PC-3 (cell line): ENCODE measurements at regions not wholly inside any gene's neighbourhood (a gene's known extent, or its start where the extent isn't known, plus 50 kb on each side); places are given as distances from the start of the nearest gene placed in this dataset.
A peak's percentile ranks its signal among the peaks of the same experiment; 100 is the strongest.

Source experiments
- ATAC-seq: fragments of 200-7000 bp; cut with Tn5 transposase; 2 replicates; pipeline ENCODE4 v1.9.1; 2020; ENCODE audit warnings: mild to moderate bottlenecking, moderate library complexity
- BruUV-seq: library from RNA; stranded (reverse); fragments of 400-500 nt; replicated peaks from 2 replicates; lab custom pipeline; 2021; lab: Mats Ljungman, UMichigan
- CTCF ChIA-PET: fragments of 300-600 bp; sonication (Branson Sonifier 250); formaldehyde crosslinking; loops from one replicate; lab custom pipeline; 2022; ENCODE audit warnings: antibody characterized with exemption; lab: Charles Lee
- POLR2A ChIA-PET: fragments of 300-600 bp; sonication (Branson Sonifier 250); formaldehyde crosslinking; loops from one replicate; lab custom pipeline; 2022; ENCODE audit warnings: antibody characterized with exemption; ENCODE audit not compliant: unreplicated experiment; lab: Charles Lee
- DNase-seq: peaks from one replicate; pipeline ENCODE4 v3.0.0-alpha.2; 2015
- H2AFZ ChIP-seq: fragments of 300-600 bp; sonication (generic); 2 replicates; pipeline ENCODE4 v1.6.0; 2016; ENCODE audit warnings: antibody characterized with exemption, low read length
- H3F3A ChIP-seq: fragments of 300-600 bp; sonication (generic); one replicate; pipeline ENCODE4 v1.6.0; 2017; ENCODE audit warnings: antibody characterized with exemption, low read length, control low read depth, mild to moderate bottlenecking; ENCODE audit not compliant: unreplicated experiment
- H3K27ac ChIP-seq: fragments of 300-600 bp; sonication (generic); 2 replicates; pipeline ENCODE4 v1.5.1; 2016; ENCODE audit warnings: mild to moderate bottlenecking, low read length
- H3K27me3 ChIP-seq: fragments of 300-600 bp; sonication (generic); 2 replicates; pipeline ENCODE4 v1.6.1; 2016; ENCODE audit warnings: low read length, mixed read lengths
- H3K36me3 ChIP-seq: fragments of 300-600 bp; sonication (generic); 2 replicates; pipeline ENCODE4 v1.6.1; 2016; ENCODE audit warnings: low read depth, mixed run types, low read length, mixed read lengths
- H3K4me1 ChIP-seq: fragments of 300-600 bp; sonication (generic); 2 replicates; pipeline ENCODE4 v1.5.1; 2016; ENCODE audit warnings: low read length; ENCODE audit not compliant: insufficient read depth
- H3K4me2 ChIP-seq: fragments of 300-600 bp; sonication (generic); 2 replicates; pipeline ENCODE4 v1.6.0; 2016; ENCODE audit warnings: low read length
- H3K4me3 ChIP-seq: fragments of 300-600 bp; sonication (generic); 2 replicates; pipeline ENCODE4 v1.5.1; 2016; ENCODE audit warnings: mild to moderate bottlenecking, low read length, mixed read lengths
- H3K79me2 ChIP-seq: fragments of 300-600 bp; sonication (generic); 2 replicates; pipeline ENCODE4 v1.6.1; 2017; ENCODE audit warnings: low read length, mixed read lengths
- H3K9ac ChIP-seq: fragments of 300-600 bp; sonication (generic); 2 replicates; pipeline ENCODE4 v1.6.0; 2016; ENCODE audit warnings: mild to moderate bottlenecking, low read length
- H3K9me2 ChIP-seq: fragments of 300-600 bp; sonication (generic); replicated peaks from 2 replicates; pipeline ENCODE4 v1.6.1; 2016; ENCODE audit warnings: mixed run types, low read length, mixed read lengths
- H3K9me3 ChIP-seq: fragments of 300-600 bp; sonication (generic); 2 replicates; pipeline ENCODE4 v1.6.1; 2016; ENCODE audit warnings: low read length, mixed read lengths
- H4K20me1 ChIP-seq: fragments of 300-600 bp; sonication (generic); 2 replicates; pipeline ENCODE4 v1.6.1; 2016; ENCODE audit warnings: low read length, mixed read lengths
- EZH2 ChIP-seq: fragments of 300-600 bp; sonication (generic); IDR thresholded peaks from one replicate; pipeline ENCODE4 v1.6.1; 2017; ENCODE audit warnings: antibody characterized with exemption, mild to moderate bottlenecking, low read length; ENCODE audit not compliant: unreplicated experiment
- EZH2phosphoT487 ChIP-seq: fragments of 300-600 bp; sonication (generic); IDR thresholded peaks from 2 replicates; pipeline ENCODE4 v1.6.1; 2018; ENCODE audit warnings: mild to moderate bottlenecking, antibody characterized with exemption, low read length, borderline replicate concordance
- intact Hi-C: fragments of 100-400 bp; cut with micrococcal nuclease; formaldehyde crosslinking; loops from 2 replicates; pipeline ENCODE4 v1.9.0; 2023
- TF ChIP-seq, protein P1 (sequence below): fragments of 300-600 bp; sonication (generic); conservative IDR thresholded peaks from 2 replicates; pipeline ENCODE4 v1.5.1; 2017; ENCODE audit warnings: antibody characterized with exemption, low read depth, mild to moderate bottlenecking, low read length

DNA sequence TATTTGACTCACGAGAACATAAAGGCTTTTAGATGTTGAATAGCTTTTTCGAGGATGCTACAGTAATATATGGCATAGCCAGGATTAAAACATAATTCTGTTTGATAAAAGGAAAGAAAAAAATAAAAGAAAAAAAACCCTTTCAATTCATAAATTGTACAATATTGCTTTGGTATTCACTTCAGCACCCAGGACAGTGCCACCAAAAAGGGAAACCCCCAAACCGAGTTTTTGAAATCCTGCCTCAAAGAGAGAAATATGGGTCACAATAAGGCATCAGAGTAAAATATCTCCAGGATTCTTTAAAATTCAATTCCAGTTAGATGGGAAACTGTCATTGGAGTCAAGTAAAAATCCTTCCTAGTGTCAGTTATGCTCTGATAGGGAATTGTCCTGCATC lies 551.2 kb upstream of the SEL1L start:
- no peaks in the 10 kb centered on the region for H4K20me1 ChIP-seq
- DNase-seq (no peak), ATAC-seq (no peak)
- H3K9ac ChIP-seq, result no peak overlapping the region
- no peaks in the 10 kb centered on the region for H3K9me2 ChIP-seq
- H3K4me1 ChIP-seq, result no peaks in the 10 kb centered on the region
- BruUV-seq, result no TSS peak
- no peaks in the 10 kb centered on the region for H3K36me3 ChIP-seq
- no peak overlapping the region for H3K4me3 ChIP-seq
- no peak overlapping the region for H2AFZ ChIP-seq
- H3K27me3 ChIP-seq, result no peaks in the 10 kb centered on the region
- no peak overlapping the region for H3K27ac ChIP-seq
- TF ChIP-seq, protein P1, sequence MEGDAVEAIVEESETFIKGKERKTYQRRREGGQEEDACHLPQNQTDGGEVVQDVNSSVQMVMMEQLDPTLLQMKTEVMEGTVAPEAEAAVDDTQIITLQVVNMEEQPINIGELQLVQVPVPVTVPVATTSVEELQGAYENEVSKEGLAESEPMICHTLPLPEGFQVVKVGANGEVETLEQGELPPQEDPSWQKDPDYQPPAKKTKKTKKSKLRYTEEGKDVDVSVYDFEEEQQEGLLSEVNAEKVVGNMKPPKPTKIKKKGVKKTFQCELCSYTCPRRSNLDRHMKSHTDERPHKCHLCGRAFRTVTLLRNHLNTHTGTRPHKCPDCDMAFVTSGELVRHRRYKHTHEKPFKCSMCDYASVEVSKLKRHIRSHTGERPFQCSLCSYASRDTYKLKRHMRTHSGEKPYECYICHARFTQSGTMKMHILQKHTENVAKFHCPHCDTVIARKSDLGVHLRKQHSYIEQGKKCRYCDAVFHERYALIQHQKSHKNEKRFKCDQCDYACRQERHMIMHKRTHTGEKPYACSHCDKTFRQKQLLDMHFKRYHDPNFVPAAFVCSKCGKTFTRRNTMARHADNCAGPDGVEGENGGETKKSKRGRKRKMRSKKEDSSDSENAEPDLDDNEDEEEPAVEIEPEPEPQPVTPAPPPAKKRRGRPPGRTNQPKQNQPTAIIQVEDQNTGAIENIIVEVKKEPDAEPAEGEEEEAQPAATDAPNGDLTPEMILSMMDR, result no peak
- TF ChIP-seq EZH2phosphoT487, result no peak
- TF ChIP-seq EZH2, result no peak
- POLR2A ChIA-PET, result no interaction called here
- no peak overlapping the region for H3K4me2 ChIP-seq
- no peaks in the 10 kb centered on the region for H3K79me2 ChIP-seq
- CTCF ChIA-PET, result no interaction called here
- no peaks in the 10 kb centered on the region for H3F3A ChIP-seq
- intact Hi-C loops, result no loop called here
- H3K9me3 ChIP-seq, result peaks cover 17% of the 10 kb centered on the region; the same call in 1 of the 2 replicates

DNA sequence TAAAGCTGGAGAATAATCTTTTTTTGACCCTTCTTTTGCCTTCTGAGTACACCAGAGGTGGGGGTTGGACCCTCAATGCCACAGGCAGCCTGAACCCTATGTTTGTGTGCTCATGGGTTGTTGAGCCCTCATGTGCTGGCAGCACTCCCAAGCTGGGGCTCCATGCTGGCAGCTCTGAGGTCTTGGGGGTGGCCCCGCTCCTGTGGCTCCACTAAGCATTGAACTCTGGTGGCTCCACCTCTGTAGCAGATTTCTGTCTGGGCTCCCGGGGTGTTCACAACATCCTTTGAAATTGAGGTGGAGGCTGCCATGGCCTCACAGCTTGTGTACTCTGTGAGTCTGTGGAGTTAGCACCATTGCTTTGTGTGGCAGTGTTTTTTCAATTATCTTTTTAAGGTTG lies 557.4 kb upstream of the SEL1L start:
- CTCF ChIA-PET, result no interaction called here
- no peaks in the 10 kb centered on the region for H3K27me3 ChIP-seq
- TF ChIP-seq EZH2, result no peak
- no peak for TF ChIP-seq EZH2phosphoT487
- TF ChIP-seq, protein P1, result no peak
- H3K4me2 ChIP-seq, result no peak overlapping the region
- intact Hi-C loops, result no loop called here
- no peaks in the 10 kb centered on the region for H3K79me2 ChIP-seq
- no peak overlapping the region for H3K9ac ChIP-seq
- no peaks in the 10 kb centered on the region for H4K20me1 ChIP-seq
- no peaks in the 10 kb centered on the region for H3F3A ChIP-seq
- H3K9me3 ChIP-seq, result 0 out of 2 replicates have a peak, but pooled peaks cover 6% of the 10 kb centered on the region
- no peak overlapping the region for H2AFZ ChIP-seq
- POLR2A ChIA-PET, result no interaction called here
- H3K4me1 ChIP-seq, result no peaks in the 10 kb centered on the region
- no peaks in the 10 kb centered on the region for H3K9me2 ChIP-seq
- BruUV-seq, result no TSS peak
- no peak overlapping the region for H3K27ac ChIP-seq
- H3K36me3 ChIP-seq, result no peaks in the 10 kb centered on the region
- H3K4me3 ChIP-seq, result no peak overlapping the region
- ATAC-seq (no peak), DNase-seq (no peak)

DNA sequence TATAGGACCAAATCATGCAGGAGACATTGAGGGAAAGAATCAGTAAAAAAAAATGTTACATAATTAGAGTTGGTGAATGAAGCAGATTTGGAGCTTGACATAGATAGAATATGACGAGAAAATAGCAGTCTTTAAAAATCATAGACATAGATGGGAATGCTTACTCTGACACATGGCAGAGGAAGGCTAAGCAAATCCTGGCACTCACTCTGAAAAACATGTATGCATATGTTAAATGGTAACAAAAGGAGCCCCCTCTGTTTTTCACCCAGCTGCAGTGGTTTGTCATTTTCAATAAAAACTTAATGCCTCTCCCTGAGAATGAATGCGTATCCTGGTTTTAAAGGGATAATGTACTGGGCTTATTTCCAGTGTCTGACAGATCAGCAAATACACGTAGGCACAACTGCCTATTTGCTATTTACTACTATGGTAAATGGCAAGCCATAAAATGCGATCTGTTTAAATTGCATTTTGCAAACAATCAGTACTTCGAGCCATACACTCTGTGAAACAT lies 561.2 kb upstream of the SEL1L start:
- intact Hi-C loops, result no loop called here
- CTCF ChIA-PET, result no interaction called here

More for the DNA sequence above, 561.2 kb upstream of the SEL1L start:
- Histone ChIP-seq H3K4me1 (no peaks in the 10 kb centered on the region), H3K9ac (no peak overlapping the region), H3K27ac (no peak overlapping the region), H3K4me2 (no peak overlapping the region), H3K36me3 (no peaks in the 10 kb centered on the region), H4K20me1 (no peaks in the 10 kb centered on the region), H3K27me3 (no peaks in the 10 kb centered on the region), H3K9me2 (no peaks in the 10 kb centered on the region), H3K9me3 (peaks cover 32% of the 10 kb centered on the region; the same call in 1 of the 2 replicates), H2AFZ (no peak overlapping the region), H3K79me2 (no peaks in the 10 kb centered on the region), H3F3A (no peaks in the 10 kb centered on the region), H3K4me3 (no peak overlapping the region)
- peak; percentile 2 for DNase-seq
- no peak for TF ChIP-seq EZH2phosphoT487
- TF ChIP-seq, protein P1, result no peak
- TF ChIP-seq EZH2, result no peak
- POLR2A ChIA-PET, result no interaction called here
- no TSS peak for BruUV-seq
- ATAC-seq, result no peak
